Astrocyte (in vitro differentiated cells and primary cell): ENCODE measurements at regions not wholly inside any gene's neighbourhood (a gene's known extent, or its start where the extent isn't known, plus 50 kb on each side); places are given as distances from the start of the nearest gene placed in this dataset.

ENCODE experiments used
- DNase-seq: peaks from one replicate; pipeline ENCODE4 v3.0.0-alpha.2; 2010; ENCODE audit warnings: low read depth
- FAIRE-seq: peaks from 2 replicates; lab custom pipeline; 2011; peaks lifted over from hg19 to GRCh38; lab: Jason Lieb, UNC
- H2AFZ ChIP-seq: 2 replicates; pipeline ENCODE4 v1.6.0; 2012; ENCODE audit warnings: low read depth, low read length, inconsistent platforms
- H3K27ac ChIP-seq: 2 replicates; pipeline ENCODE4 v1.5.1; 2011; ENCODE audit warnings: low read depth, low read length, inconsistent platforms
- H3K27me3 ChIP-seq: 2 replicates; pipeline ENCODE4 v1.6.0; 2011; ENCODE audit warnings: low read length, inconsistent platforms; ENCODE audit not compliant: insufficient read depth
- H3K36me3 ChIP-seq: 2 replicates; pipeline ENCODE4 v1.5.1; 2011; ENCODE audit warnings: low read length, inconsistent platforms; ENCODE audit not compliant: insufficient read depth
- H3K4me1 ChIP-seq: 2 replicates; pipeline ENCODE4 v1.5.1; 2011; ENCODE audit warnings: low read length, inconsistent platforms; ENCODE audit not compliant: insufficient read depth
- H3K4me2 ChIP-seq: 2 replicates; pipeline ENCODE4 v1.6.0; 2012; ENCODE audit warnings: low read length, inconsistent platforms
- H3K4me3 ChIP-seq: 2 replicates; pipeline ENCODE4 v1.5.1; 2011; ENCODE audit warnings: low read depth, mild to moderate bottlenecking, low read length, inconsistent platforms; ENCODE audit not compliant: insufficient read depth
- H3K79me2 ChIP-seq: 2 replicates; pipeline ENCODE4 v1.6.0; 2012; ENCODE audit warnings: mild to moderate bottlenecking, low read length, inconsistent platforms; ENCODE audit not compliant: insufficient read depth
- H3K9ac ChIP-seq: 2 replicates; pipeline ENCODE4 v1.6.0; 2012; ENCODE audit warnings: mild to moderate bottlenecking, low read length, inconsistent platforms
- H3K9me3 ChIP-seq: 2 replicates; pipeline ENCODE4 v1.5.1; 2012; ENCODE audit warnings: low read depth, mild to moderate bottlenecking, low read length, inconsistent platforms; ENCODE audit not compliant: insufficient read depth
- H4K20me1 ChIP-seq: 2 replicates; pipeline ENCODE4 v1.6.0; 2012; ENCODE audit warnings: low read length, inconsistent platforms; ENCODE audit not compliant: insufficient read depth
- H3K27ac Mint-ChIP-seq: one replicate; pipeline ENCODE4 v1.8.0; 2021; ENCODE audit warnings: mild to moderate bottlenecking, mixed read lengths; ENCODE audit not compliant: unreplicated experiment
- H3K27me3 Mint-ChIP-seq: one replicate; pipeline ENCODE4 v1.8.0; 2021; ENCODE audit warnings: low read depth, mixed read lengths; ENCODE audit not compliant: unreplicated experiment
- H3K36me3 Mint-ChIP-seq: one replicate; pipeline ENCODE4 v1.8.0; 2021; ENCODE audit warnings: low read depth, mixed read lengths; ENCODE audit not compliant: unreplicated experiment
- H3K4me1 Mint-ChIP-seq: one replicate; pipeline ENCODE4 v1.8.0; 2021; ENCODE audit warnings: low read depth, mixed read lengths; ENCODE audit not compliant: unreplicated experiment
- H3K4me3 Mint-ChIP-seq: one replicate; pipeline ENCODE4 v1.8.0; 2021; ENCODE audit warnings: mild to moderate bottlenecking, moderate library complexity, mixed read lengths; ENCODE audit not compliant: unreplicated experiment
- H3K9me3 Mint-ChIP-seq: one replicate; pipeline ENCODE4 v1.8.0; 2021; ENCODE audit warnings: mild to moderate bottlenecking, mixed read lengths; ENCODE audit not compliant: unreplicated experiment
- CTCF ChIP-seq: IDR thresholded peaks from 2 replicates; pipeline ENCODE4 v1.5.1; 2011; ENCODE audit warnings: low read depth, mild to moderate bottlenecking, inconsistent platforms, low read length, moderate library complexity; ENCODE audit not compliant: insufficient read depth
- EZH2 ChIP-seq: IDR thresholded peaks from 2 replicates; pipeline ENCODE4 v1.6.1; 2012; ENCODE audit warnings: mild to moderate bottlenecking, low read length, inconsistent platforms; ENCODE audit not compliant: insufficient read depth

GRCh38 chr16:56140645-56141044 is 50.6 kb upstream of the GNAO1 start:
- Mint-ChIP-seq H3K4me3 (no peak overlapping the region), H3K27me3 (peaks cover 2% of the 10 kb centered on the region), H3K36me3 (no peaks in the 10 kb centered on the region), H3K4me1 (no peaks in the 10 kb centered on the region), H3K27ac (no peak overlapping the region), H3K9me3 (no peaks in the 10 kb centered on the region)
- DNase-seq (no peak), FAIRE-seq (no peak)
- Histone ChIP-seq H3K27ac (no peak overlapping the region), H2AFZ (no peak overlapping the region), H3K9ac (no peak overlapping the region), H3K27me3 (no peaks in the 10 kb centered on the region), H3K79me2 (no peaks in the 10 kb centered on the region), H3K9me3 (no peaks in the 10 kb centered on the region), H3K36me3 (no peaks in the 10 kb centered on the region), H3K4me1 (no peaks in the 10 kb centered on the region), H3K4me2 (no peak overlapping the region), H3K4me3 (no peak overlapping the region), H4K20me1 (no peaks in the 10 kb centered on the region)
- TF ChIP-seq EZH2 (no peak), CTCF (no peak)

- Histone ChIP-seq H3K9ac (no peak overlapping the region), H3K27ac (no peak overlapping the region), H3K79me2 (no peaks in the 10 kb centered on the region), H3K4me3 (no peak overlapping the region), H3K9me3 (no peaks in the 10 kb centered on the region), H3K27me3 (no peaks in the 10 kb centered on the region), H3K4me1 (no peaks in the 10 kb centered on the region), H2AFZ (no peak overlapping the region), H3K4me2 (no peak overlapping the region), H4K20me1 (no peaks in the 10 kb centered on the region), H3K36me3 (no peaks in the 10 kb centered on the region)
- H3K27ac Mint-ChIP-seq = no peak overlapping the region
- DNase-seq (no peak), FAIRE-seq (no peak)
- TF ChIP-seq CTCF (no peak), EZH2 (no peak)
- peaks cover 2% of the 10 kb centered on the region for H3K27me3 Mint-ChIP-seq
- H3K36me3 Mint-ChIP-seq = no peaks in the 10 kb centered on the region
- H3K4me1 Mint-ChIP-seq = no peaks in the 10 kb centered on the region
- H3K4me3 Mint-ChIP-seq = no peak overlapping the region
- no peaks in the 10 kb centered on the region for H3K9me3 Mint-ChIP-seq
Measured at GRCh38 chr16:56137269-56137668, 54.0 kb upstream of the GNAO1 start.

- Mint-ChIP-seq H3K4me3 (no peak overlapping the region), H3K36me3 (no peaks in the 10 kb centered on the region), H3K27me3 (peaks cover 2% of the 10 kb centered on the region), H3K9me3 (no peaks in the 10 kb centered on the region), H3K4me1 (no peaks in the 10 kb centered on the region), H3K27ac (no peak overlapping the region)
- H4K20me1 ChIP-seq = no peaks in the 10 kb centered on the region
- H3K9ac ChIP-seq = no peak overlapping the region
- no peaks in the 10 kb centered on the region for H3K27me3 ChIP-seq
- TF ChIP-seq EZH2 = no peak
- TF ChIP-seq CTCF = no peak
- H3K4me3 ChIP-seq = no peak overlapping the region
- H3K4me1 ChIP-seq = no peaks in the 10 kb centered on the region
- H3K27ac ChIP-seq = no peak overlapping the region
- FAIRE-seq = no peak
- no peak for DNase-seq
- no peaks in the 10 kb centered on the region for H3K36me3 ChIP-seq
- H3K4me2 ChIP-seq = no peak overlapping the region
- H2AFZ ChIP-seq = no peak overlapping the region
- no peaks in the 10 kb centered on the region for H3K9me3 ChIP-seq
- no peaks in the 10 kb centered on the region for H3K79me2 ChIP-seq
Measured at GRCh38 chr16:56136256-56136655, 55.0 kb upstream of the GNAO1 start.
